ENCODE measurements at regions not wholly inside any gene's neighbourhood (a gene's known extent, or its start where the extent isn't known, plus 50 kb on each side); places are given as distances from the start of the nearest gene placed in this dataset.

GRCh38 chr18:68475883-68476282 lies 239.0 kb downstream of the TMX3 start:
- no peak overlapping the region for H2BK20ac ChIP-seq (ENCODE audit: low read length)
- no peaks in the 10 kb centered on the region for H3K79me2 ChIP-seq (ENCODE audit: control insufficient read depth in 1 of 2, insufficient read depth in 2 of 2, low read length in 2 of 2)
- no peaks in the 10 kb centered on the region for H3K9me3 ChIP-seq (ENCODE audit: insufficient read depth in 2 of 2, low read depth in 1 of 2, low read length in 1 of 2)
- DNase-seq (ENCODE audit: low read depth in 1 of 2, low spot score in 2 of 2) (no peak), FAIRE-seq (no peak)
- H3K4ac ChIP-seq (replicated peaks; ENCODE audit: insufficient read length, low read depth, low read length), result no peak overlapping the region
- H3K27me3 ChIP-seq (replicated peaks in 1 of 4; ENCODE audit: control insufficient read depth in 3 of 4, extremely low read depth in 1 of 4, insufficient read depth in 3 of 4, low read length in 3 of 4), result no peaks in the 10 kb centered on the region
- ChIA-PET POLR2A (ENCODE audit: partially characterized antibody) (interaction anchor here (1.2 kb wide), 1 partner anchor 13 kb away, joined by 3 read pairs; no protein-coding TSS in a partner anchor), CTCF (ENCODE audit: partially characterized antibody) (no interaction called here)
- H3K4me2 ChIP-seq (ENCODE audit: insufficient read depth in 1 of 2, low read depth in 2 of 2, low read length in 2 of 2), result no peak overlapping the region
- no peak overlapping the region for H3K27ac ChIP-seq (ENCODE audit: low read depth, low read length)
- H3K14ac ChIP-seq (ENCODE audit: insufficient read length), result no peak overlapping the region
- 91% methylated on average over 3 of the region's 3 CpGs; no CpG with 5 or more reads in 1 of the 2 experiments for WGBS, 2 experiments (ENCODE audit: extremely low coverage in 1 of 2, insufficient coverage in 1 of 2, insufficient read length in 1 of 2, insufficient replicate concordance in 2 of 2, low coverage in 1 of 2, low lambda C conversion rate in 2 of 2, missing lambda C conversion rate in 1 of 2)
- H3K56ac ChIP-seq (replicated peaks; ENCODE audit: insufficient read length, low read depth, low read length), result no peak overlapping the region
- H2BK15ac ChIP-seq (ENCODE audit: low read length), result no peak overlapping the region
- no peak overlapping the region for H2BK5ac ChIP-seq (ENCODE audit: low read depth, low read length)
- no peak overlapping the region for H4K91ac ChIP-seq (replicated peaks; ENCODE audit: insufficient read length, low read length)
- H2AFZ ChIP-seq (ENCODE audit: low read length), result no peak overlapping the region
- H4K20me1 ChIP-seq (replicated peaks in 1 of 2; ENCODE audit: control insufficient read depth in 1 of 2, insufficient read depth in 2 of 2, low read length in 2 of 2), result no peaks in the 10 kb centered on the region
- H3K36me3 ChIP-seq (ENCODE audit: control insufficient read depth in 2 of 4, insufficient read depth in 4 of 4, low read length in 3 of 4), result no peaks in the 10 kb centered on the region
- H2BK12ac ChIP-seq (ENCODE audit: low read depth, low read length), result no peak overlapping the region
- no peak overlapping the region for H3K18ac ChIP-seq (ENCODE audit: extremely low read depth, low read length)
- no peak overlapping the region for H4K5ac ChIP-seq (ENCODE audit: insufficient read length, low read depth, low read length)
- no peak overlapping the region for H3K9ac ChIP-seq (replicated peaks in 1 of 4; ENCODE audit: extremely low read depth in 1 of 4, low read depth in 3 of 4, low read length in 3 of 4)
- H3K79me1 ChIP-seq (ENCODE audit: low read depth, low read length), result no peaks in the 10 kb centered on the region
- H3K4me3 ChIP-seq (ENCODE audit: extremely low read depth in 1 of 4, insufficient read depth in 2 of 4, low read depth in 3 of 4, low read length in 4 of 4), result no peak overlapping the region
- no peak overlapping the region for H3K23ac ChIP-seq (ENCODE audit: insufficient read length)
- no peaks in the 10 kb centered on the region for H3K23me2 ChIP-seq (ENCODE audit: low read depth, low read length)
- no peak overlapping the region for H4K8ac ChIP-seq (ENCODE audit: extremely low read depth, insufficient read depth, low read length)
- no peak overlapping the region for H2AK5ac ChIP-seq (ENCODE audit: low read depth, low read length)
- no peak overlapping the region for H2BK120ac ChIP-seq (replicated peaks; ENCODE audit: low read depth, low read length)
- no peaks in the 10 kb centered on the region for H3K4me1 ChIP-seq (replicated peaks in 1 of 4; ENCODE audit: control insufficient read depth in 3 of 4, insufficient read depth in 4 of 4, low read length in 3 of 4)
- no peak for TF ChIP-seq CBX5 (IDR thresholded peaks at IDR 0.05; ENCODE audit: low read depth, low read length)
- TF ChIP-seq JUN (IDR thresholded peaks at IDR 0.05; ENCODE audit: low read depth, low read length), result no peak
- TF ChIP-seq SP4 (IDR thresholded peaks at IDR 0.05; ENCODE audit: low read length), result no peak
- no peak for TF ChIP-seq RNF2 (IDR thresholded peaks at IDR 0.05; ENCODE audit: borderline replicate concordance, low read depth, low read length, missing control alignments, poor library complexity, severe bottlenecking)
- no peak for TF ChIP-seq ZNF274 (IDR thresholded peaks at IDR 0.05; ENCODE audit: borderline replicate concordance, extremely low read depth, low read length)
- no peak for TF ChIP-seq TBP (IDR thresholded peaks at IDR 0.05; ENCODE audit: low read depth, low read length)
- TF ChIP-seq CHD1 (IDR thresholded peaks at IDR 0.05; ENCODE audit: low read depth, low read length), result no peak
- TF ChIP-seq RFX5 (IDR thresholded peaks at IDR 0.05; ENCODE audit: borderline replicate concordance, low read depth, low read length), result no peak
